A673 (cell line): ENCODE measurements at regions not wholly inside any gene's neighbourhood (a gene's known extent, or its start where the extent isn't known, plus 50 kb on each side); places are given as distances from the start of the nearest gene placed in this dataset.
A peak's percentile ranks its signal among the peaks of the same experiment; 100 is the strongest.

Experiments
- BruUV-seq: library from RNA; stranded (reverse); fragments of 400-500 nt; replicated peaks from 2 replicates; lab custom pipeline; 2021; lab: Mats Ljungman, UMichigan
- CTCF ChIA-PET: fragments of 300-600 bp; sonication (Branson Sonifier 250); formaldehyde crosslinking; loops from one replicate; lab custom pipeline; 2022; ENCODE audit warnings: antibody characterized with exemption; lab: Charles Lee
- POLR2A ChIA-PET: fragments of 300-600 bp; sonication (Branson Sonifier 250); formaldehyde crosslinking; loops from one replicate; lab custom pipeline; 2022; ENCODE audit warnings: antibody characterized with exemption; ENCODE audit not compliant: low non-redundant PET; lab: Charles Lee
- DNase-seq: peaks from one replicate; pipeline ENCODE4 v3.0.0-alpha.2; 2015; ENCODE audit warnings: low spot score
- H3K27ac ChIP-seq: fragments of 200-600 bp; sonication (generic); 2 replicates; pipeline ENCODE4 v1.5.1; 2016; ENCODE audit warnings: mixed run types, low read depth, mild to moderate bottlenecking, mixed read lengths, antibody characterized with exemption, low read length; ENCODE audit not compliant: poor library complexity, severe bottlenecking
- H3K27me3 ChIP-seq: fragments of 200-600 bp; sonication (generic); replicated peaks from 2 replicates; pipeline ENCODE4 v1.6.1; 2017; ENCODE audit warnings: mixed run types, low read depth, mild to moderate bottlenecking, mixed read lengths, antibody characterized with exemption, low read length; ENCODE audit not compliant: insufficient read depth, poor library complexity
- H3K36me3 ChIP-seq: fragments of 200-600 bp; sonication (generic); 2 replicates; pipeline ENCODE4 v1.6.1; 2016; ENCODE audit warnings: mixed run types, mild to moderate bottlenecking, mixed read lengths, antibody characterized with exemption, low read length; ENCODE audit not compliant: insufficient read depth, poor library complexity, severe bottlenecking
- H3K4me1 ChIP-seq: fragments of 200-600 bp; sonication (generic); 2 replicates; pipeline ENCODE4 v1.6.1; 2017; ENCODE audit warnings: mixed run types, mild to moderate bottlenecking, mixed read lengths, antibody characterized with exemption, low read length; ENCODE audit not compliant: insufficient read depth, poor library complexity, severe bottlenecking
- H3K4me3 ChIP-seq: fragments of 200-600 bp; sonication (generic); 2 replicates; pipeline ENCODE4 v1.5.1; 2016; ENCODE audit warnings: low read depth, mixed run types, mild to moderate bottlenecking, mixed read lengths, low read length; ENCODE audit not compliant: poor library complexity, severe bottlenecking
- H3K9me3 ChIP-seq: fragments of 200-600 bp; sonication (generic); 2 replicates; pipeline ENCODE4 v1.6.1; 2016; ENCODE audit warnings: mixed run types, low read depth, mild to moderate bottlenecking, mixed read lengths, antibody characterized with exemption, low read length; ENCODE audit not compliant: poor library complexity, severe bottlenecking
- CTCF ChIP-seq: fragments of 300-800, 200-600 bp; sonication (generic); conservative IDR thresholded peaks from 2 replicates; pipeline ENCODE4 v1.5.1; 2017; ENCODE audit warnings: low read depth, mild to moderate bottlenecking, antibody characterized with exemption, low read length, moderate library complexity, mixed read lengths
- EZH2 ChIP-seq: fragments of 200-600 bp; sonication (generic); IDR thresholded peaks from 2 replicates; pipeline ENCODE4 v1.6.1; 2017; ENCODE audit warnings: borderline replicate concordance, low read depth, mild to moderate bottlenecking, mixed read lengths, antibody characterized with exemption, low read length; ENCODE audit not compliant: poor library complexity, severe bottlenecking
- intact Hi-C: fragments of 100-400 bp; cut with micrococcal nuclease; formaldehyde crosslinking; loops from one replicate; pipeline ENCODE4 v1.10.0; 2022; ENCODE audit not compliant: unreplicated experiment

- no peaks in the 10 kb centered on the region for H3K36me3 ChIP-seq
- peaks cover 6% of the 10 kb centered on the region for H3K4me1 ChIP-seq
- no peaks in the 10 kb centered on the region for H3K9me3 ChIP-seq
- no peak for DNase-seq
- peaks cover 8% of the 10 kb centered on the region for H3K27me3 ChIP-seq
- intact Hi-C loops, result no loop called here
- no peak overlapping the region for H3K27ac ChIP-seq
- no peak for TF ChIP-seq EZH2
- TF ChIP-seq CTCF, result no peak
- no peak overlapping the region for H3K4me3 ChIP-seq
- ChIA-PET CTCF (no interaction called here), POLR2A (no interaction called here)
- BruUV-seq, result no TSS peak
Measured at GRCh38 chr17:77646046-77646430, 312.5 kb upstream of the TNRC6C start.

- Histone ChIP-seq H3K36me3 (no peaks in the 10 kb centered on the region), H3K27ac (no peak overlapping the region), H3K9me3 (no peaks in the 10 kb centered on the region), H3K27me3 (peaks cover 4% of the 10 kb centered on the region), H3K4me1 (peaks cover 6% of the 10 kb centered on the region), H3K4me3 (no peak overlapping the region)
- no peak for TF ChIP-seq EZH2
- no peak for TF ChIP-seq CTCF
- no peak for DNase-seq
- ChIA-PET CTCF (no interaction called here), POLR2A (no interaction called here)
- intact Hi-C loops, result no loop called here
- no TSS peak for BruUV-seq
Measured at GRCh38 chr17:77647531-77647930, 311.0 kb upstream of the TNRC6C start.

- no peak overlapping the region for H3K27ac ChIP-seq
- no peaks in the 10 kb centered on the region for H3K36me3 ChIP-seq
- H3K27me3 ChIP-seq, result no peaks in the 10 kb centered on the region
- no TSS peak for BruUV-seq
- peaks cover 6% of the 10 kb centered on the region for H3K4me1 ChIP-seq
- ChIA-PET CTCF (interaction anchor here (0.6 kb wide), 1 partner anchor 143 kb away, joined by 5 read pairs; no protein-coding TSS in a partner anchor), POLR2A (no interaction called here)
- DNase-seq, result peak; percentile 15
- H3K4me3 ChIP-seq, result no peak overlapping the region
- TF ChIP-seq CTCF (0 out of 2 replicates have a peak, but pooled peaks have one; percentile 18), EZH2 (no peak)
- intact Hi-C loops, result no loop called here
- no peaks in the 10 kb centered on the region for H3K9me3 ChIP-seq
Measured at GRCh38 chr17:77649717-77650211, 308.7 kb upstream of the TNRC6C start.
